ENCODE measurements at regions not wholly inside any gene's neighbourhood (a gene's known extent, or its start where the extent isn't known, plus 50 kb on each side); places are given as distances from the start of the nearest gene placed in this dataset.

DNA sequence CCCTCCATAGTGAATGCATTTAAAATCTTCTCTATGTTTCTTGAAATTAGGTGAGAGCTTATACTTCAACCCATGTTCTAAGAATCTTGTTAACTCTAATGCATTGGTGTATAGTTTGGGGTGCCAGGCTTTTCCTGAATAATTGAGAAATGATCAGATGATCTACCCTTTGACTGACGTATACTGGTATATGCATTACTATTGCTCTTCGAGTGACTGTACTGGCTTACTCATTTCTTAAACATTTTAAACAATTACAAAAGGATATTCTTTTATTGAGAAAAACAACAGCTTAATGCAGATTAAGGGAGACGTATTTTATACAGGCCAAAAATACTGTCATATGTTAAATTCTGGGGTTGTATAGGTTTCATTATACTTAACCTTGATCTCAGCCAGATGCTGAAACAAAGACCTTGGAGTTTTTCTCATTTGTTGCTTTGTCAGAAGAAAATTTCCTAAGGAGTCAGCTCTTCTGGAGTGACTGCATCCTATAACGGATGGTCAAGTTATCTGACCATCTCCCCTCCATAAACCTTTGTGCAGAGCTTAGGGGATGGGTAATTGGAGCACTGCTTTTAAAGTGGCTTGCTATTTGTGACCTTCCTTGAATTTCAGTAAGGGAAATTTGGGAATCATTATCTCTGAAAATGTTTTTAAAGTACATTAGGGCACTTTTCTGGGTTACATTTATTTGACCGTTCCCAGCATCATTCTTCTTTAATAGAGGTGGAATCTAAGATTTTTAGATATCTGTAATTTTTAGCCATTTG is 507.6 kb downstream of the PCNX1 start:
- TF ChIP-seq EP300 (IDR thresholded peaks at IDR 0.05) = no peak
- no peak for TF ChIP-seq POLR2AphosphoS5 (IDR thresholded peaks at IDR 0.05)
- TF ChIP-seq POLR2A (IDR thresholded peaks at IDR 0.05) = no peak
- TF ChIP-seq, protein P1, sequence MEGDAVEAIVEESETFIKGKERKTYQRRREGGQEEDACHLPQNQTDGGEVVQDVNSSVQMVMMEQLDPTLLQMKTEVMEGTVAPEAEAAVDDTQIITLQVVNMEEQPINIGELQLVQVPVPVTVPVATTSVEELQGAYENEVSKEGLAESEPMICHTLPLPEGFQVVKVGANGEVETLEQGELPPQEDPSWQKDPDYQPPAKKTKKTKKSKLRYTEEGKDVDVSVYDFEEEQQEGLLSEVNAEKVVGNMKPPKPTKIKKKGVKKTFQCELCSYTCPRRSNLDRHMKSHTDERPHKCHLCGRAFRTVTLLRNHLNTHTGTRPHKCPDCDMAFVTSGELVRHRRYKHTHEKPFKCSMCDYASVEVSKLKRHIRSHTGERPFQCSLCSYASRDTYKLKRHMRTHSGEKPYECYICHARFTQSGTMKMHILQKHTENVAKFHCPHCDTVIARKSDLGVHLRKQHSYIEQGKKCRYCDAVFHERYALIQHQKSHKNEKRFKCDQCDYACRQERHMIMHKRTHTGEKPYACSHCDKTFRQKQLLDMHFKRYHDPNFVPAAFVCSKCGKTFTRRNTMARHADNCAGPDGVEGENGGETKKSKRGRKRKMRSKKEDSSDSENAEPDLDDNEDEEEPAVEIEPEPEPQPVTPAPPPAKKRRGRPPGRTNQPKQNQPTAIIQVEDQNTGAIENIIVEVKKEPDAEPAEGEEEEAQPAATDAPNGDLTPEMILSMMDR (IDR thresholded peaks at IDR 0.05) = no peak
- no peak for DNase-seq
- H3K4me3 ChIP-seq = no peak overlapping the region

DNA sequence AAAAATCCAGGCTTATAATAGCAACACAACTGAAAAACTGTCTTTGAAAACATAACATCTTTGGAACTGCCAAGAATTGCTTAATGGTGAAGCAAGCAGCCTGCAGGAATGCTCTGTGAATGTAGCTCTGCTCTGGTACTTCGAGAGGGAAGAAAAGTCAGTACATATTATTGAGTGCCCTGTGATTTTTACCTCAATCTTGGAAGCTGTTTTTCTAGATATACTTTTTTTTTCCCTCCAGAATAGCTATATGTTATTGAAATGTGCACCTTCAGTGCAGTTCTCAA is 508.1 kb downstream of the PCNX1 start:
- peak in 1 of 2 donors; percentile 44 for DNase-seq
- TF ChIP-seq EP300 (IDR thresholded peaks at IDR 0.05) (no peak), POLR2A (IDR thresholded peaks at IDR 0.05) (no peak), POLR2AphosphoS5 (IDR thresholded peaks at IDR 0.05) (no peak)
- TF ChIP-seq, protein P1 (IDR thresholded peaks at IDR 0.05) = no peak
- Histone ChIP-seq H3K4me3 (no peak overlapping the region), H3K27me3 (no peaks in the 10 kb centered on the region), H3K36me3 (no peaks in the 10 kb centered on the region), H3K9me3 (no peaks in the 10 kb centered on the region), H3K4me1 (peaks cover 0 to 27% (median 17%) of the 10 kb centered on the region in 4 donors), H3K27ac (no peak overlapping the region)
- WGBS, 5 donors = 65 to 83% (median 69%) methylated on average over 1 of the region's 1 CpG
- intact Hi-C loops (cut with DNase I; ENCODE audit: low total_unique reads) = no loop called here

More for the DNA sequence above, 507.6 kb downstream of the PCNX1 start:
- 80 to 89% (median 83%) methylated on average over 5 of the region's 5 CpGs for WGBS, 5 donors
- H3K27me3 ChIP-seq = no peaks in the 10 kb centered on the region
- intact Hi-C loops (cut with DNase I; ENCODE audit: low total_unique reads) = no loop called here
- no peaks in the 10 kb centered on the region for H3K9me3 ChIP-seq
- peaks cover 0 to 30% (median 18%) of the 10 kb centered on the region in 4 donors for H3K4me1 ChIP-seq
- H3K36me3 ChIP-seq = no peaks in the 10 kb centered on the region
- H3K27ac ChIP-seq = no peak overlapping the region

DNA sequence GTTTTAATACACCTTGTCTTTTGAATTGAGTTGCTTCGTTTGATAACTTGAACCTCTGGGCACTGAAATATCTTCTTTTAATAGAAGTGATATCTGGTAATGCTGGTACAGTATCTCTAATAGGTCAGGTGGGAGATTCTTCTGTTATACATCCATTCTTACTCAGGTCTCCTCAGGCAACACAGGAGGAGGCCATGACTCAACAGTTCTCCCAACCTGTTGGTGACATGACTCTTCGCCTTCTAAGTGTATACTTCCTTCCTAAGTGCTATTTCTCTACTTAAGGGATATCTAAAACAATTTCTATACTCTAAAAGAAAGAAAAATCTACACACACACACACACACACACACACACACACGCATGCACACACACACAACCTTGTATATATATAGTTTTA is 509.1 kb downstream of the PCNX1 start:
- intact Hi-C loops (cut with DNase I; ENCODE audit: low total_unique reads) = no loop called here
- TF ChIP-seq, protein P1 (IDR thresholded peaks at IDR 0.05) = no peak
- TF ChIP-seq POLR2AphosphoS5 (IDR thresholded peaks at IDR 0.05) (no peak), EP300 (IDR thresholded peaks at IDR 0.05) (no peak), POLR2A (IDR thresholded peaks at IDR 0.05) (no peak)
- Histone ChIP-seq H3K27ac (no peak overlapping the region), H3K36me3 (no peaks in the 10 kb centered on the region), H3K9me3 (no peaks in the 10 kb centered on the region), H3K27me3 (no peaks in the 10 kb centered on the region), H3K4me1 (peaks cover 0 to 20% (median 10%) of the 10 kb centered on the region in 4 donors), H3K4me3 (no peak overlapping the region)
- DNase-seq = no peak
- 85 to 95% (median 93%) methylated on average over 3 of the region's 3 CpGs for WGBS, 5 donors

DNA sequence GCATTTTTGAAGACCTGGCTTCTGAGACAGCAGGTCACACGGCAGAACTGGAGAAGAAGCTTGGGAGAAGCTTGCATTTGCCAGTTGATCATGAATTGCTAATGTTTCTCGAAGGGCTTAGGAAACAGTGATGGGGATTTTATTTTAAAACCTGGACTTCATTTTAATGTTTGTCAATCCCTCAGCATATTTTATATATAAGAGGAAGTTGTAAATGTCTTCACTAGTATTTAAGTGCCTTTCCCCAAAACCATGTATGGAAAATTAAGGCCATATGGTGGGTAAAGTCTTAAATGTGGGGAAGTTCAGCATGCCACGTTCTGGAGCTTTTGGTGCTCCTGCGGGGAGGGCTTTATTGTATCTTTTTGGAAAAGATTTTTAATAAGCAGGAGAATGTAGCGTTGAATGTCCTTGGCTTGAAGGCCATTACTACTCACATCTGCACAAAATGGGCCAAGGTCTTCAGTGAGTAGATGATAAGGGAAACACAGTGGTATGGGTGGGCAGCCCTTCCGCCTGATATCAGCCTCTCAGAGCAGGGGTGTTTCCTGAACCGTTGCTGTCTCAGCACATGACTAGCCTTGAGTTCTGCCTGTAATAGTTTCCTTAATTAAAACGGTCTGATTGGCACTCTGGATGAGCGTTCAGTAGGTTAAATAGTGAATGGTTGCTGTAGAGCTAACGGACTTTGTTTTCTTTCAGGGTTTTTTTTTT is 511.4 kb downstream of the PCNX1 start:
- no peaks in the 10 kb centered on the region for H3K36me3 ChIP-seq
- no peak overlapping the region for H3K27ac ChIP-seq
- H3K4me1 ChIP-seq = peaks cover 0 to 12% (median 4%) of the 10 kb centered on the region in 4 donors
- TF ChIP-seq POLR2A (IDR thresholded peaks at IDR 0.05) = no peak
- TF ChIP-seq, protein P1 (IDR thresholded peaks at IDR 0.05) = no peak
- TF ChIP-seq EP300 (IDR thresholded peaks at IDR 0.05) = no peak
- no peak for TF ChIP-seq POLR2AphosphoS5 (IDR thresholded peaks at IDR 0.05)
- WGBS, 5 donors = 82 to 91% (median 83%) methylated on average over 10 of the region's 10 CpGs
- H3K27me3 ChIP-seq = no peaks in the 10 kb centered on the region
- no peak overlapping the region for H3K4me3 ChIP-seq
- intact Hi-C loops (cut with DNase I; ENCODE audit: low total_unique reads) = no loop called here
- DNase-seq = no peak
- H3K9me3 ChIP-seq = no peaks in the 10 kb centered on the region

All from stomach (tissue), 8 donors.